Activated CD8-positive, alpha-beta memory T cell treated with anti-CD3 and anti-CD28 coated beads, Interleukin-2, amount 10 ng/mL, durations not matched to agents 7 days and 5 days (primary cell): ENCODE measurements at regions not wholly inside any gene's neighbourhood (a gene's known extent, or its start where the extent isn't known, plus 50 kb on each side); places are given as distances from the start of the nearest gene placed in this dataset.
A peak's percentile ranks its signal among the peaks of the same experiment; 100 is the strongest.

Experiments
- ATAC-seq: fragments of 150-1000 bp; cut with Tn5 transposase; one replicate; pipeline ENCODE4 v1.10.0; 2021; ENCODE audit warnings: moderate library complexity
- CTCF ChIA-PET: fragments of 350-600 bp; sonication (Branson Sonifier 250); formaldehyde crosslinking; loops from one replicate; lab custom pipeline; 2021; ENCODE audit warnings: antibody characterized with exemption; lab: Charles Lee
- DNase-seq: peaks from one replicate; pipeline ENCODE4 v3.0.0-alpha.2; 2020
- H3K27ac Mint-ChIP-seq: one replicate; pipeline ENCODE4 v1.8.0; 2021; ENCODE audit warnings: mild to moderate bottlenecking, mixed read lengths
- H3K27me3 Mint-ChIP-seq: one replicate; pipeline ENCODE4 v1.8.0; 2021; ENCODE audit warnings: mixed read lengths
- H3K36me3 Mint-ChIP-seq: one replicate; pipeline ENCODE4 v1.8.0; 2021; ENCODE audit warnings: mild to moderate bottlenecking, mixed read lengths
- H3K4me1 Mint-ChIP-seq: one replicate; pipeline ENCODE4 v1.8.0; 2021; ENCODE audit warnings: mixed read lengths
- H3K4me3 Mint-ChIP-seq: one replicate; pipeline ENCODE4 v1.8.0; 2021; ENCODE audit warnings: mild to moderate bottlenecking, moderate library complexity, mixed read lengths
- H3K9me3 Mint-ChIP-seq: one replicate; pipeline ENCODE4 v1.8.0; 2022; ENCODE audit warnings: low read depth, mixed read lengths

- DNase-seq (no peak), ATAC-seq (no peak)
- no peak overlapping the region for H3K27ac Mint-ChIP-seq
- H3K36me3 Mint-ChIP-seq: no peaks in the 10 kb centered on the region
- CTCF ChIA-PET: no interaction called here
- no peaks in the 10 kb centered on the region for H3K9me3 Mint-ChIP-seq
- no peaks in the 10 kb centered on the region for H3K27me3 Mint-ChIP-seq
- no peak overlapping the region for H3K4me3 Mint-ChIP-seq
- peaks cover 34% of the 10 kb centered on the region for H3K4me1 Mint-ChIP-seq
Observed at GRCh38 chr10:83678850-83679249, 460.5 kb upstream of the GHITM start.

GRCh38 chr10:83680470-83680891 lies 458.8 kb upstream of the GHITM start:
- ATAC-seq: peak; percentile 90
- DNase-seq: peak; percentile 80
- Mint-ChIP-seq H3K36me3 (no peaks in the 10 kb centered on the region), H3K4me3 (peak overlapping the region; percentile 23), H3K4me1 (peaks cover 34% of the 10 kb centered on the region), H3K27ac (peak overlapping the region; percentile 67), H3K27me3 (no peaks in the 10 kb centered on the region), H3K9me3 (no peaks in the 10 kb centered on the region)
- CTCF ChIA-PET: no interaction called here

- H3K4me1 Mint-ChIP-seq: peaks cover 34% of the 10 kb centered on the region
- CTCF ChIA-PET: no interaction called here
- ATAC-seq (no peak), DNase-seq (no peak)
- no peaks in the 10 kb centered on the region for H3K9me3 Mint-ChIP-seq
- no peak overlapping the region for H3K27ac Mint-ChIP-seq
- H3K4me3 Mint-ChIP-seq: no peak overlapping the region
- no peaks in the 10 kb centered on the region for H3K27me3 Mint-ChIP-seq
- no peaks in the 10 kb centered on the region for H3K36me3 Mint-ChIP-seq
Observed at GRCh38 chr10:83682414-83682813, 456.9 kb upstream of the GHITM start.

GRCh38 chr10:83685458-83685857 lies 453.9 kb upstream of the GHITM start:
- Mint-ChIP-seq H3K27me3 (no peaks in the 10 kb centered on the region), H3K4me3 (no peak overlapping the region), H3K27ac (no peak overlapping the region), H3K4me1 (peaks cover 9% of the 10 kb centered on the region), H3K36me3 (no peaks in the 10 kb centered on the region), H3K9me3 (no peaks in the 10 kb centered on the region)
- no peak for ATAC-seq
- CTCF ChIA-PET: no interaction called here
- no peak for DNase-seq

GRCh38 chr10:83691791-83692596 lies 447.3 kb upstream of the GHITM start:
- DNase-seq (no peak), ATAC-seq (no peak)
- Mint-ChIP-seq H3K4me3 (no peak overlapping the region), H3K27me3 (no peaks in the 10 kb centered on the region), H3K36me3 (no peaks in the 10 kb centered on the region), H3K27ac (no peak overlapping the region), H3K9me3 (peaks cover 4% of the 10 kb centered on the region), H3K4me1 (no peaks in the 10 kb centered on the region)
- CTCF ChIA-PET: no interaction called here

- no peaks in the 10 kb centered on the region for H3K27me3 Mint-ChIP-seq
- ATAC-seq: no peak
- H3K36me3 Mint-ChIP-seq: no peaks in the 10 kb centered on the region
- no peak for DNase-seq
- H3K4me1 Mint-ChIP-seq: no peaks in the 10 kb centered on the region
- no peak overlapping the region for H3K4me3 Mint-ChIP-seq
- CTCF ChIA-PET: no interaction called here
- H3K9me3 Mint-ChIP-seq: peaks cover 4% of the 10 kb centered on the region
- H3K27ac Mint-ChIP-seq: no peak overlapping the region
Observed at GRCh38 chr10:83698899-83699298, 440.4 kb upstream of the GHITM start.

- Mint-ChIP-seq H3K36me3 (no peaks in the 10 kb centered on the region), H3K27ac (no peak overlapping the region), H3K9me3 (no peaks in the 10 kb centered on the region), H3K4me3 (no peak overlapping the region), H3K4me1 (no peaks in the 10 kb centered on the region), H3K27me3 (no peaks in the 10 kb centered on the region)
- CTCF ChIA-PET: no interaction called here
- ATAC-seq (no peak), DNase-seq (no peak)
Observed at GRCh38 chr10:83701799-83702198, 437.5 kb upstream of the GHITM start.

- Mint-ChIP-seq H3K27me3 (no peaks in the 10 kb centered on the region), H3K9me3 (no peaks in the 10 kb centered on the region), H3K4me3 (no peak overlapping the region), H3K4me1 (no peaks in the 10 kb centered on the region), H3K36me3 (no peaks in the 10 kb centered on the region), H3K27ac (no peak overlapping the region)
- DNase-seq (no peak), ATAC-seq (no peak)
- CTCF ChIA-PET: no interaction called here
Observed at GRCh38 chr10:83702731-83703130, 436.6 kb upstream of the GHITM start.

- ATAC-seq (no peak), DNase-seq (no peak)
- peaks cover 3% of the 10 kb centered on the region for H3K9me3 Mint-ChIP-seq
- H3K4me3 Mint-ChIP-seq: no peak overlapping the region
- CTCF ChIA-PET: no interaction called here
- H3K36me3 Mint-ChIP-seq: no peaks in the 10 kb centered on the region
- H3K27me3 Mint-ChIP-seq: no peaks in the 10 kb centered on the region
- H3K4me1 Mint-ChIP-seq: no peaks in the 10 kb centered on the region
- H3K27ac Mint-ChIP-seq: no peak overlapping the region
Observed at GRCh38 chr10:83706120-83706519, 433.2 kb upstream of the GHITM start.

- no peak overlapping the region for H3K27ac Mint-ChIP-seq
- no peaks in the 10 kb centered on the region for H3K4me1 Mint-ChIP-seq
- no peaks in the 10 kb centered on the region for H3K27me3 Mint-ChIP-seq
- H3K9me3 Mint-ChIP-seq: peaks cover 3% of the 10 kb centered on the region
- DNase-seq (no peak), ATAC-seq (no peak)
- CTCF ChIA-PET: no interaction called here
- H3K4me3 Mint-ChIP-seq: no peak overlapping the region
- H3K36me3 Mint-ChIP-seq: no peaks in the 10 kb centered on the region
Observed at GRCh38 chr10:83706952-83707582, 432.2 kb upstream of the GHITM start.

- DNase-seq (no peak), ATAC-seq (no peak)
- Mint-ChIP-seq H3K27me3 (no peaks in the 10 kb centered on the region), H3K9me3 (peaks cover 5% of the 10 kb centered on the region), H3K4me1 (no peaks in the 10 kb centered on the region), H3K27ac (no peak overlapping the region), H3K4me3 (no peak overlapping the region), H3K36me3 (no peaks in the 10 kb centered on the region)
- CTCF ChIA-PET: no interaction called here
Observed at GRCh38 chr10:83713423-83713822, 425.9 kb upstream of the GHITM start.

GRCh38 chr10:83723080-83723479 lies 416.2 kb upstream of the GHITM start:
- CTCF ChIA-PET: no interaction called here
- no peaks in the 10 kb centered on the region for H3K9me3 Mint-ChIP-seq
- no peaks in the 10 kb centered on the region for H3K27me3 Mint-ChIP-seq
- ATAC-seq (no peak), DNase-seq (no peak)
- no peaks in the 10 kb centered on the region for H3K4me1 Mint-ChIP-seq
- H3K27ac Mint-ChIP-seq: no peak overlapping the region
- no peak overlapping the region for H3K4me3 Mint-ChIP-seq
- no peaks in the 10 kb centered on the region for H3K36me3 Mint-ChIP-seq

GRCh38 chr10:83724471-83725241 lies 414.7 kb upstream of the GHITM start:
- H3K4me3 Mint-ChIP-seq: no peak overlapping the region
- H3K4me1 Mint-ChIP-seq: no peaks in the 10 kb centered on the region
- ATAC-seq (no peak), DNase-seq (no peak)
- CTCF ChIA-PET: no interaction called here
- no peaks in the 10 kb centered on the region for H3K9me3 Mint-ChIP-seq
- no peaks in the 10 kb centered on the region for H3K27me3 Mint-ChIP-seq
- H3K36me3 Mint-ChIP-seq: no peaks in the 10 kb centered on the region
- no peak overlapping the region for H3K27ac Mint-ChIP-seq

- H3K4me1 Mint-ChIP-seq: no peaks in the 10 kb centered on the region
- no peaks in the 10 kb centered on the region for H3K27me3 Mint-ChIP-seq
- no peak overlapping the region for H3K4me3 Mint-ChIP-seq
- no peak overlapping the region for H3K27ac Mint-ChIP-seq
- H3K9me3 Mint-ChIP-seq: no peaks in the 10 kb centered on the region
- CTCF ChIA-PET: no interaction called here
- ATAC-seq (no peak), DNase-seq (no peak)
- H3K36me3 Mint-ChIP-seq: no peaks in the 10 kb centered on the region
Observed at GRCh38 chr10:83725567-83725966, 413.7 kb upstream of the GHITM start.
